Fibroblast of the aortic adventitia (primary cell): ENCODE measurements at regions not wholly inside any gene's neighbourhood (a gene's known extent, or its start where the extent isn't known, plus 50 kb on each side); places are given as distances from the start of the nearest gene placed in this dataset.

Source experiments
- DNase-seq: peaks from one replicate; pipeline ENCODE4 v3.0.0-alpha.2; 2010; ENCODE audit warnings: low read depth
- H3K4me3 ChIP-seq: 2 replicates; pipeline ENCODE4 v1.5.1; 2011; ENCODE audit warnings: low read depth, mild to moderate bottlenecking, control low read depth, low read length, moderate library complexity
- CTCF ChIP-seq: IDR thresholded peaks from 2 replicates; pipeline ENCODE4 v1.5.1; 2011; ENCODE audit warnings: mild to moderate bottlenecking, low read length, control low read depth, inconsistent platforms; ENCODE audit not compliant: insufficient read depth

- H3K4me3 ChIP-seq = no peak overlapping the region
- DNase-seq = no peak
- no peak for TF ChIP-seq CTCF
These were observed 113.6 kb upstream of the GRIK3 start for GRCh38 chr1:37147906-37148305.

GRCh38 chr1:37148663-37149062, 114.3 kb upstream of the GRIK3 start:
- DNase-seq = no peak
- no peak overlapping the region for H3K4me3 ChIP-seq
- TF ChIP-seq CTCF = no peak

- DNase-seq = no peak
- H3K4me3 ChIP-seq = no peak overlapping the region
- TF ChIP-seq CTCF = no peak
These were observed 115.0 kb upstream of the GRIK3 start for GRCh38 chr1:37149296-37149695.

GRCh38 chr1:37150986-37151385, 116.7 kb upstream of the GRIK3 start:
- H3K4me3 ChIP-seq = no peak overlapping the region
- DNase-seq = no peak
- TF ChIP-seq CTCF = no peak

GRCh38 chr1:37151789-37152188, 117.5 kb upstream of the GRIK3 start:
- no peak overlapping the region for H3K4me3 ChIP-seq
- DNase-seq = no peak
- TF ChIP-seq CTCF = no peak

- no peak for TF ChIP-seq CTCF
These were observed 118.2 kb upstream of the GRIK3 start for GRCh38 chr1:37152491-37152890.

GRCh38 chr1:37153116-37154100, 119.1 kb upstream of the GRIK3 start:
- TF ChIP-seq CTCF = no peak
- DNase-seq = no peak
- H3K4me3 ChIP-seq = no peak overlapping the region

More at GRCh38 chr1:37152491-37152890, 118.2 kb upstream of the GRIK3 start:
- H3K4me3 ChIP-seq = no peak overlapping the region
- DNase-seq = no peak
